HG03432 (cell line): ENCODE measurements at regions not wholly inside any gene's neighbourhood (a gene's known extent, or its start where the extent isn't known, plus 50 kb on each side); places are given as distances from the start of the nearest gene placed in this dataset.

ENCODE experiments used
- ATAC-seq: cut with Tn5 transposase; IDR thresholded peaks from one replicate; pipeline ENCODE4 v1.9.1; 2021; ENCODE audit warnings: mild to moderate bottlenecking, moderate library complexity; ENCODE audit not compliant: unreplicated experiment

GRCh38 chr4:189436207-189436606, 504.5 kb upstream of the FRG1 start:
- no peak for ATAC-seq

GRCh38 chr4:189440716-189441115, 500.0 kb upstream of the FRG1 start:
- no peak for ATAC-seq

- no peak for ATAC-seq
Observed at GRCh38 chr4:189443341-189443740, 497.3 kb upstream of the FRG1 start.

GRCh38 chr4:189445613-189446012, 495.1 kb upstream of the FRG1 start:
- ATAC-seq, result no peak

- ATAC-seq, result no peak
Observed at GRCh38 chr4:189463734-189464133, 476.9 kb upstream of the FRG1 start.

GRCh38 chr4:189494407-189494806, 446.3 kb upstream of the FRG1 start:
- ATAC-seq, result no peak

GRCh38 chr4:189497516-189497915, 443.2 kb upstream of the FRG1 start:
- ATAC-seq, result no peak

GRCh38 chr4:189497996-189498395, 442.7 kb upstream of the FRG1 start:
- ATAC-seq, result no peak

- ATAC-seq, result no peak
Observed at GRCh38 chr4:189498457-189498856, 442.2 kb upstream of the FRG1 start.

GRCh38 chr4:189499696-189500095, 441.0 kb upstream of the FRG1 start:
- no peak for ATAC-seq

GRCh38 chr4:189500970-189501369, 439.7 kb upstream of the FRG1 start:
- ATAC-seq, result no peak

- peak; percentile 94 for ATAC-seq
Observed at GRCh38 chr4:189502841-189503435, 437.7 kb upstream of the FRG1 start.

GRCh38 chr4:189504220-189504619, 436.5 kb upstream of the FRG1 start:
- no peak for ATAC-seq

GRCh38 chr4:189505380-189505779, 435.3 kb upstream of the FRG1 start:
- no peak for ATAC-seq

- no peak for ATAC-seq
Observed at GRCh38 chr4:189506080-189506479, 434.6 kb upstream of the FRG1 start.

GRCh38 chr4:189507060-189507459, 433.6 kb upstream of the FRG1 start:
- ATAC-seq, result no peak

GRCh38 chr4:189510601-189511000, 430.1 kb upstream of the FRG1 start:
- no peak for ATAC-seq

- ATAC-seq, result no peak
Observed at GRCh38 chr4:189511581-189511980, 429.1 kb upstream of the FRG1 start.

- no peak for ATAC-seq
Observed at GRCh38 chr4:189513421-189513820, 427.3 kb upstream of the FRG1 start.

GRCh38 chr4:189514209-189514608, 426.5 kb upstream of the FRG1 start:
- no peak for ATAC-seq

- no peak for ATAC-seq
Observed at GRCh38 chr4:189516902-189517301, 423.8 kb upstream of the FRG1 start.

GRCh38 chr4:189519186-189519585, 421.5 kb upstream of the FRG1 start:
- ATAC-seq, result no peak

- ATAC-seq, result no peak
Observed at GRCh38 chr4:189525304-189525703, 415.4 kb upstream of the FRG1 start.
